Erythroblast (primary cell): ENCODE measurements at regions not wholly inside any gene's neighbourhood (a gene's known extent, or its start where the extent isn't known, plus 50 kb on each side); places are given as distances from the start of the nearest gene placed in this dataset.
A peak's percentile ranks its signal among the peaks of the same experiment; 100 is the strongest.

Source experiments
- GATA1 ChIP-seq: IDR thresholded peaks from 2 replicates; pipeline ENCODE4 v1.6.1; 2011; ENCODE audit warnings: low read depth, mild to moderate bottlenecking, control low read depth, low read length, moderate library complexity
- POLR2A ChIP-seq: IDR thresholded peaks from 2 replicates; pipeline ENCODE4 v1.6.1; 2011; ENCODE audit warnings: mild to moderate bottlenecking, low read length

DNA sequence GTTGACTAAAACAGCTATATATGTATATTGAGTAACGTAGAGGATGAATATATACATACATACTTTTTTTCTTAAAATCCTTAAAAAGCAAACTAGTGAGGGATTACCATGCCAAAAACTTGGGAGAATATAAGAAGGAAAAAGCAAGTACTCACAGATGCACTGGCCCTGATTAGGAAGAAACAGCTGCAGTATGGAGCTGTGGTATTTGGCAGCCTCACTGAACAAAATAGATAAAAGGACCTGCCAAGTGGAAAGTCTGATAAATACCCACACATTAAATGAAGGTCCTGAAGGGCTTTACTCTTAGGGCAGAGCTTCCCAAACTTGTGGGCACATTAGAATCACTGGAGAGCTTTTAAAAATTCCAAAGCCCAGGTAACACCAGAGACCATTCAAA is 80.6 kb downstream of the FEM1C start:
- TF ChIP-seq POLR2A (no peak), GATA1 (peak; percentile 82)
